HUES6 (cell line): ENCODE measurements at regions not wholly inside any gene's neighbourhood (a gene's known extent, or its start where the extent isn't known, plus 50 kb on each side); places are given as distances from the start of the nearest gene placed in this dataset.
"Not testable (repeated sequence)": the region's sequence is repeated elsewhere in the genome, so short reads cannot be mapped to it uniquely, and the experiment has no call there.

ENCODE experiments used
- H3K27ac ChIP-seq: 2 replicates; pipeline ENCODE4 v1.7.0; 2013; ENCODE audit warnings: low read depth, mild to moderate bottlenecking, low read length, inconsistent platforms
- H3K27me3 ChIP-seq: 2 replicates; pipeline ENCODE4 v1.6.1; 2013; ENCODE audit warnings: low read length; ENCODE audit not compliant: control insufficient read depth, insufficient read depth
- H3K36me3 ChIP-seq: 2 replicates; pipeline ENCODE4 v1.6.1; 2013; ENCODE audit warnings: low read length; ENCODE audit not compliant: control insufficient read depth, insufficient read depth
- H3K4me1 ChIP-seq: 2 replicates; pipeline ENCODE4 v1.6.1; 2013; ENCODE audit warnings: low read length; ENCODE audit not compliant: control insufficient read depth, insufficient read depth
- H3K4me3 ChIP-seq: 2 replicates; pipeline ENCODE4 v1.5.1; 2013; ENCODE audit warnings: low read depth, low read length
- H3K9ac ChIP-seq: one replicate; pipeline ENCODE4 v1.6.1; 2013; ENCODE audit warnings: mild to moderate bottlenecking, low read length
- H3K9me3 ChIP-seq: 2 replicates; pipeline ENCODE4 v1.6.1; 2013; ENCODE audit warnings: low read depth, low read length; ENCODE audit not compliant: control insufficient read depth, insufficient read depth

- Histone ChIP-seq H3K4me3 (no peak overlapping the region), H3K9ac (no peak overlapping the region), H3K9me3 (no peaks in the 10 kb centered on the region), H3K36me3 (no peaks in the 10 kb centered on the region), H3K4me1 (no peaks in the 10 kb centered on the region), H3K27ac (no peak overlapping the region), H3K27me3 (no peaks in the 10 kb centered on the region)
Measured at GRCh38 chr9:29063031-29063430, 1489.8 kb upstream of the C9orf72 start.

DNA sequence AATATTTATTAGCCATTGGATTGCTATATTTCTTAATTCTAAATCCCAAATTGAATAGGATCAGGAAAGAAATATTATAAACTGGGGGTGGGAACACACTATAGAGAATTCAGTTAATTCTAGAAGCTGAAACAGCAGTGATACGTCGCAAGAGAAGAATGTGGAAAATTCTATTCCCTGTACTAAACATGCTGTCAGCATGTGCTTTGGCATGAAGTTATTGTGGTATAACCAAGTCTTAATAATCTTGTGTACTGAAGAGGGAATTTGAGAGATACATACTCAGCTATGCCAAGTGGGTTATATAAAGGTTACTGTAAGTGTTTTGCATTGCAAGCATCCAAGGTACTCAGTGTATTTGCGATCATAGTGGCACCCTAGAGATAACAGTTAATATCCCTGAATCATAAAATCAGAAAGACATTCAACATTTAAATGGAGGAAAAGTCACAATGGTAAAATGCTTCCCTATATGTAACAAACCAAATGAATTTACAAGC, 1492.9 kb upstream of the C9orf72 start:
- Histone ChIP-seq H3K27ac (no peak overlapping the region), H3K27me3 (no peaks in the 10 kb centered on the region)

DNA sequence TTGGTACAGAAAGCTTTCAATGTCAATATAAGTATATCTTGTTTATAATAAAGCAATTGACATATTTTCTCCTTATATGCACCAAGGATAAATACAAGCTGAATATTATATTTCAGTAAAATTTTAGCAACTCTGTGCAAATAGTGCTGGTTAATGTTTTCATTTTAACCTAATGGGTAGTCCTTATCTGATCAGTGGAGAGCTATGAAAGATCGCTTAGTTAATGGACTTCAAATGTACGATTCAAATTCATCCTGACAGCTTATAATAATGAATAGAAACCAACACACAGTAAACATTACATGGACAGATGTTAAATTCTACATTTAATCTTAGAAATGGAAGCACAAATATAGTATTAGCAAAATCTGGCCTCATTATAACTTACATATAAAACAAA, 1495.2 kb upstream of the C9orf72 start:
- Histone ChIP-seq H3K9me3 (no peaks in the 10 kb centered on the region), H3K4me1 (no peaks in the 10 kb centered on the region), H3K27ac (no peak overlapping the region), H3K27me3 (no peaks in the 10 kb centered on the region), H3K9ac (no peak overlapping the region), H3K36me3 (no peaks in the 10 kb centered on the region), H3K4me3 (no peak overlapping the region)

More for the DNA sequence above, 1492.9 kb upstream of the C9orf72 start:
- Histone ChIP-seq H3K36me3 (no peaks in the 10 kb centered on the region), H3K4me3 (no peak overlapping the region), H3K9ac (no peak overlapping the region), H3K4me1 (no peaks in the 10 kb centered on the region), H3K9me3 (no peaks in the 10 kb centered on the region)

GRCh38 chr9:29069376-29069775, 1496.1 kb upstream of the C9orf72 start:
- no peaks in the 10 kb centered on the region for H3K4me1 ChIP-seq
- H3K36me3 ChIP-seq: no peaks in the 10 kb centered on the region
- H3K9ac ChIP-seq: no peak overlapping the region
- no peaks in the 10 kb centered on the region for H3K27me3 ChIP-seq
- no peak overlapping the region for H3K27ac ChIP-seq
- H3K9me3 ChIP-seq: no peaks in the 10 kb centered on the region
- H3K4me3 ChIP-seq: no peak overlapping the region

GRCh38 chr9:29078063-29078666, 1504.9 kb upstream of the C9orf72 start:
- Histone ChIP-seq H3K27me3 (no peaks in the 10 kb centered on the region), H3K27ac (no peak overlapping the region), H3K9me3 (no peaks in the 10 kb centered on the region), H3K4me3 (no peak overlapping the region), H3K36me3 (no peaks in the 10 kb centered on the region), H3K9ac (no peak overlapping the region), H3K4me1 (no peaks in the 10 kb centered on the region)

DNA sequence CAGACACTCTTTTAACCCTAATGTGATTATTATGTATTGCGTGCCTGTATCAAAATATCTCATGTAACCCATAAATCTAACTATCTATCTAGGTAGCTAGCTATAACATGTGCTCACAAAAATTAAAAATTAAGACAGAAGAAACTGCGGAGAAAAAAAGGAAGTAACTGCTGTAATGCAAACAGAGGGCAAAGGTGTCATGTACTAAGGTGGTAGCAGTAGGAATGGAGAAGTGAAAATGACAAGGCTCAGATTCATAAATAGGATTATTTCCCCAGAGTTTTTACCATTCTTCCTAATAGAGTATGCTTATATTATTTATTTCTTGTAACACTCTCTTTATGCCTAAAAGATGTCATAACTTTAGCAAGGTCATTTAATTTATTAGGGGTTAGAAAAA, 1527.5 kb upstream of the C9orf72 start:
- H3K4me3 ChIP-seq: no peak overlapping the region
- H3K4me1 ChIP-seq: no peaks in the 10 kb centered on the region
- H3K36me3 ChIP-seq: no peaks in the 10 kb centered on the region
- H3K27ac ChIP-seq: no peak overlapping the region
- H3K9me3 ChIP-seq: no peaks in the 10 kb centered on the region
- H3K27me3 ChIP-seq: no peaks in the 10 kb centered on the region
- no peak overlapping the region for H3K9ac ChIP-seq

GRCh38 chr9:29104166-29104565, 1530.9 kb upstream of the C9orf72 start:
- not testable (repeated sequence) for H3K4me1 ChIP-seq, H3K9ac ChIP-seq, H3K27ac ChIP-seq, H3K36me3 ChIP-seq, H3K9me3 ChIP-seq, H3K27me3 ChIP-seq, H3K4me3 ChIP-seq

DNA sequence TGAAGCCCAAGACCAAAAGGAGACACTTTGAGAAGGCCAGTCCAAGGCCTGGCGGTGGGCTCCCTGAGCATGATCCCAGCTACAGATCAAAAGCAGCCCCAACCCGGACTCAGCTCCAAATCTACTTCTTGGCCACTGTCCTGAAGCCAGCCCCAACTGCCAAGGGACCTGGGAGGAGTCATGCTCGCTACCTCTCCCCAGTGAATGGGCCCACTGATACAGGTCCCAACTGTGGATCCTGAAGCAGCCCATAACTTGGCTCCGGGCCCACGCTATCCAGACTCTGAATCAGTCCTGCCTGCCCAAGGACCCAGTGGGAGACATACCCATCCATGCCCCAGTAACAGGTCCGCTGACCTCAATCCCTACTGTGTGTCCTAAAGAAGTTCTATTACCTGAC, 1545.3 kb upstream of the C9orf72 start:
- H3K4me3 ChIP-seq: no peak overlapping the region
- H3K9ac ChIP-seq: no peak overlapping the region
- no peaks in the 10 kb centered on the region for H3K4me1 ChIP-seq
- no peaks in the 10 kb centered on the region for H3K36me3 ChIP-seq
- H3K27me3 ChIP-seq: no peaks in the 10 kb centered on the region
- no peak overlapping the region for H3K27ac ChIP-seq
- H3K9me3 ChIP-seq: no peaks in the 10 kb centered on the region

DNA sequence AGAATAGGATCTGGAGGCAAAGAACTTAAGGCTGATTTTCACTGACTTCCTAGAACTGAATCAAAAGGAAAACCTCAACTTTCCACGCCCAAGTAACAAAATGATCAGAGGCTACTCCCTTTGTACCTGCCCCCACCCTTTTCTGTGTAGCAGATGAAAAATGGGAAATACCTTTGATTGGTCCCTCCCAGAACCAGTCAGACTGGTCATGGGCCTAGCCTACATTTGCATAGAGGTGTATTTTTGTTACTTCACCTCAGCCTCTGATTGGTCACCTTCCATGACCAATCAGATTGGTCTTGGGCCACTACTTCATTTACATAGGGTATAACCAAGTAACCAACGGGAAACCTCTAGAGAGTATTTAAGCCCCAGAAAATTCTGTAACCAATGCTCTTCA, 1553.5 kb upstream of the C9orf72 start:
- Histone ChIP-seq H3K27me3 (no peaks in the 10 kb centered on the region), H3K9me3 (peaks cover 55% of the 10 kb centered on the region), H3K4me1 (no peaks in the 10 kb centered on the region), H3K27ac (no peak overlapping the region), H3K36me3 (no peaks in the 10 kb centered on the region), H3K9ac (no peak overlapping the region), H3K4me3 (no peak overlapping the region)

DNA sequence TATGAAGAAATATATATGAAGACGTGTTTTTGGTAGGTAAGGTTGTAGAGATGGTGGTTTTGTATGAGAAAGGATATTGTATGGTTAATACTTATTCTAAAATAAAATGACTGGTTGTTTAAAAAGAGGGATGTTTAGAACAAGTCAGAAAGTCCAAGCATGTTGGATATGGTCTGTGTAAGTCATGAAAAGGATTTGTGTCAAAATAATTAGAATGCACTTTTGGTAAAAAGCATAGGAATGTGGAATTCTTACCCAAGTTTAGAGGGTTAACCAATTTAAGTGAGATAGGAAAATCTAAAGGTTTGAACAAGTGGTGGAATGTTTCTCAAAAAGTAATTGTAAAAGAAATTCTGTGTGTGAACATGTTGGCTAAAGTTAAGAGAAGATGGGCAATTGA, 1556.5 kb upstream of the C9orf72 start:
- Histone ChIP-seq H3K27ac (no peak overlapping the region), H3K9me3 (peaks cover 70% of the 10 kb centered on the region), H3K4me3 (no peak overlapping the region), H3K9ac (no peak overlapping the region), H3K27me3 (no peaks in the 10 kb centered on the region), H3K36me3 (no peaks in the 10 kb centered on the region), H3K4me1 (no peaks in the 10 kb centered on the region)

DNA sequence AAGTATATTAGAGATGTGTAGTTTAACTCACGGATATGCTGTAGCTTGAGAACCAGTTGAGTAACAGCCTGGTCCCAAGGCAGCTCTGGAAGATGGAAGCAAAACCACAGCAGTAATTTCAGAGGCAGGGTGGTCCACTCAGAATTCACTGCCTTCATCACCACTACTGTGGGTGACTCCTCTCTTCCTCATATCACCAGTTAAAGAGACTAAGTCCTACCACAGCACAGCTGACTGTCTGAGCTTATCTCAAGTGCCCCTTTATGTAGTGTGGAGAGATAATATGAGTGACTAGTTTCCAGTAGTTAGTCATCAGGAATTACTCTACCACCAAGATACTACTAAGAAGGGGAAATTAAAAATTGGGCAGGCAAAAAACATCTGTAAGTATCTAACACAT, 1571.2 kb upstream of the C9orf72 start:
- H3K27me3 ChIP-seq: no peaks in the 10 kb centered on the region
- H3K4me3 ChIP-seq: no peak overlapping the region
- H3K27ac ChIP-seq: no peak overlapping the region
- no peak overlapping the region for H3K9ac ChIP-seq
- H3K36me3 ChIP-seq: no peaks in the 10 kb centered on the region
- H3K9me3 ChIP-seq: 0 out of 2 replicates have a peak, but pooled peaks cover 3% of the 10 kb centered on the region
- H3K4me1 ChIP-seq: no peaks in the 10 kb centered on the region

GRCh38 chr9:29150606-29151005, 1577.3 kb upstream of the C9orf72 start:
- Histone ChIP-seq H3K36me3 (no peaks in the 10 kb centered on the region), H3K27me3 (no peaks in the 10 kb centered on the region), H3K4me1 (no peaks in the 10 kb centered on the region), H3K9me3 (no peaks in the 10 kb centered on the region), H3K4me3 (no peak overlapping the region), H3K9ac (no peak overlapping the region), H3K27ac (no peak overlapping the region)
